Neural cell (in vitro differentiated cells): ENCODE measurements at regions not wholly inside any gene's neighbourhood (a gene's known extent, or its start where the extent isn't known, plus 50 kb on each side); places are given as distances from the start of the nearest gene placed in this dataset.

Experiments
- H2AFZ ChIP-seq: fragments of 200-600, 300-800 bp; sonication (generic), shearing (Covaris generic); 2 replicates; pipeline ENCODE4 v1.6.0; 2014; ENCODE audit warnings: low read depth, mild to moderate bottlenecking, antibody characterized with exemption, low read length, moderate library complexity
- H3F3A ChIP-seq: fragments of 200-600 bp; shearing (Covaris generic); 2 replicates; pipeline ENCODE4 v1.6.1; 2016; ENCODE audit warnings: mild to moderate bottlenecking, moderate library complexity, mixed read lengths, antibody characterized with exemption, low read length; ENCODE audit not compliant: insufficient read depth, poor library complexity, severe bottlenecking
- H3K27ac ChIP-seq: fragments of 200-600, 300-800 bp; sonication (generic), shearing (Covaris generic); 2 replicates; pipeline ENCODE4 v1.5.1; 2014; ENCODE audit warnings: mild to moderate bottlenecking, low read length, moderate library complexity
- H3K27me3 ChIP-seq: fragments of 300-800, 200-600 bp; sonication (generic), shearing (Covaris generic); 2 replicates; pipeline ENCODE4 v1.6.0; 2014; ENCODE audit warnings: mild to moderate bottlenecking, low read depth, low read length, moderate library complexity; ENCODE audit not compliant: insufficient read depth
- H3K36me3 ChIP-seq: fragments of 300-800, 200-600 bp; sonication (generic), shearing (Covaris generic); 2 replicates; pipeline ENCODE4 v1.5.1; 2014; ENCODE audit warnings: mild to moderate bottlenecking, antibody characterized with exemption, low read length, moderate library complexity; ENCODE audit not compliant: insufficient read depth
- H3K4me2 ChIP-seq: fragments of 300-800, 200-600 bp; sonication (generic), shearing (Covaris generic); 2 replicates; pipeline ENCODE4 v1.6.0; 2014; ENCODE audit warnings: mild to moderate bottlenecking, low read length
- H3K4me3 ChIP-seq: fragments of 300-800, 200-600 bp; sonication (generic), shearing (Covaris generic); 2 replicates; pipeline ENCODE4 v1.5.1; 2014; ENCODE audit warnings: mild to moderate bottlenecking, low read length, moderate library complexity
- H3K79me2 ChIP-seq: fragments of 200-600 bp; shearing (Covaris generic); replicated peaks from 2 replicates; pipeline ENCODE4 v1.6.0; 2014; ENCODE audit warnings: mild to moderate bottlenecking, low read length, moderate library complexity; ENCODE audit not compliant: insufficient read depth
- H3K9ac ChIP-seq: fragments of 300-800, 200-600 bp; sonication (generic), shearing (Covaris generic); 2 replicates; pipeline ENCODE4 v1.6.1; 2016; ENCODE audit warnings: mild to moderate bottlenecking, low read length, mixed read lengths
- H3K9me2 ChIP-seq: fragments of 200-600 bp; shearing (Covaris generic); 2 replicates; pipeline ENCODE4 v1.6.1; 2016; ENCODE audit warnings: mild to moderate bottlenecking, low read length, mixed read lengths; ENCODE audit not compliant: insufficient read depth
- H3K9me3 ChIP-seq: fragments of 200-600, 300-800 bp; sonication (generic), shearing (Covaris generic); 2 replicates; pipeline ENCODE4 v1.6.1; 2016; ENCODE audit warnings: mild to moderate bottlenecking, mixed run types, low read length, moderate library complexity, mixed read lengths
- H4K20me1 ChIP-seq: fragments of 200-600 bp; shearing (Covaris generic); 2 replicates; pipeline ENCODE4 v1.6.1; 2016; ENCODE audit warnings: mild to moderate bottlenecking, mixed run types; ENCODE audit not compliant: insufficient read depth
- EP300 ChIP-seq: fragments of 450-650 bp; conservative IDR thresholded peaks from 2 replicates; pipeline ENCODE4 v1.6.1; 2014; ENCODE audit warnings: antibody characterized with exemption, mild to moderate bottlenecking, moderate library complexity; ENCODE audit not compliant: poor library complexity, severe bottlenecking
- EZH2 ChIP-seq: fragments of 200-600, 300-800 bp; shearing (Covaris generic), sonication (generic); IDR thresholded peaks from 2 replicates; pipeline ENCODE4 v1.6.1; 2014; ENCODE audit warnings: antibody characterized with exemption, low read length, borderline replicate concordance, mild to moderate bottlenecking; ENCODE audit not compliant: insufficient read depth, poor library complexity, severe bottlenecking
- MXI1 ChIP-seq: fragments of 450-650 bp; conservative IDR thresholded peaks from 2 replicates; pipeline ENCODE4 v1.6.1; 2014; ENCODE audit warnings: antibody characterized with exemption, mild to moderate bottlenecking; ENCODE audit not compliant: poor library complexity, severe bottlenecking
- POLR2AphosphoS5 ChIP-seq: IDR thresholded peaks from 2 replicates; pipeline ENCODE4 v1.6.1; 2012
- RAD21 ChIP-seq: fragments of 450-650 bp; conservative IDR thresholded peaks from 2 replicates; pipeline ENCODE4 v1.6.1; 2014; ENCODE audit warnings: antibody characterized with exemption, mild to moderate bottlenecking, moderate library complexity
- SMC3 ChIP-seq: fragments of 450-650 bp; conservative IDR thresholded peaks from 2 replicates; pipeline ENCODE4 v1.6.1; 2014; ENCODE audit warnings: antibody characterized with exemption, mild to moderate bottlenecking, moderate library complexity; ENCODE audit not compliant: poor library complexity
- TAF1 ChIP-seq: IDR thresholded peaks from 2 replicates; pipeline ENCODE4 v1.6.1; 2012; ENCODE audit warnings: low read depth
- TF ChIP-seq, protein P1 (sequence below): fragments of 450-650 bp; IDR thresholded peaks from 2 replicates; pipeline ENCODE4 v1.5.1; 2014; ENCODE audit warnings: antibody characterized with exemption, mild to moderate bottlenecking, moderate library complexity; ENCODE audit not compliant: poor library complexity, severe bottlenecking
- TF ChIP-seq, protein P2 (sequence below): IDR thresholded peaks from 2 replicates; pipeline ENCODE4 v1.6.1; 2012; ENCODE audit warnings: borderline replicate concordance

DNA sequence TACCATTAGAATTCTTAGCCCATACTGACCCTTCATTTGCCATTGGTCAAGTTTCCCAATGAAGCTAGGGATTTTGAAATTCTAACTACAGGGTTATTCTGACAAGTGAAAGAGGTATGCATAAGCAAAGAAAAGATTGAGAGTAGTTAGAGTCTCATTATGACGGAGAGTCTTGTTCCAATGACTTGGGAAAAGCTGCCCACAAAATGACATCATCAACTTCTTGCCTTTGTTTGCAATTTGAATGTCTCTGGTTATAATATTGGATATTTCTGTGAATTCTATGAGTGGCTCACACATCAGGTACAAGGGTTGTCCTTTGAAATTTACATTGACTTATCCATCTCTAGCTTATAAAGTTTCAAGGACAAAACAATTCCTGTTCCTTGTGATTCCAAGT is 772.2 kb downstream of the TRIB2 start:
- Histone ChIP-seq H3K79me2 (no peaks in the 10 kb centered on the region), H3K4me3 (no peak overlapping the region), H4K20me1 (no peaks in the 10 kb centered on the region), H3K9ac (no peak overlapping the region), H3K4me2 (no peak overlapping the region), H3F3A (no peaks in the 10 kb centered on the region), H3K9me2 (no peaks in the 10 kb centered on the region), H3K9me3 (no peaks in the 10 kb centered on the region), H2AFZ (no peak overlapping the region), H3K27ac (no peak overlapping the region), H3K36me3 (no peaks in the 10 kb centered on the region), H3K27me3 (no peaks in the 10 kb centered on the region)
- TF ChIP-seq, protein P1, sequence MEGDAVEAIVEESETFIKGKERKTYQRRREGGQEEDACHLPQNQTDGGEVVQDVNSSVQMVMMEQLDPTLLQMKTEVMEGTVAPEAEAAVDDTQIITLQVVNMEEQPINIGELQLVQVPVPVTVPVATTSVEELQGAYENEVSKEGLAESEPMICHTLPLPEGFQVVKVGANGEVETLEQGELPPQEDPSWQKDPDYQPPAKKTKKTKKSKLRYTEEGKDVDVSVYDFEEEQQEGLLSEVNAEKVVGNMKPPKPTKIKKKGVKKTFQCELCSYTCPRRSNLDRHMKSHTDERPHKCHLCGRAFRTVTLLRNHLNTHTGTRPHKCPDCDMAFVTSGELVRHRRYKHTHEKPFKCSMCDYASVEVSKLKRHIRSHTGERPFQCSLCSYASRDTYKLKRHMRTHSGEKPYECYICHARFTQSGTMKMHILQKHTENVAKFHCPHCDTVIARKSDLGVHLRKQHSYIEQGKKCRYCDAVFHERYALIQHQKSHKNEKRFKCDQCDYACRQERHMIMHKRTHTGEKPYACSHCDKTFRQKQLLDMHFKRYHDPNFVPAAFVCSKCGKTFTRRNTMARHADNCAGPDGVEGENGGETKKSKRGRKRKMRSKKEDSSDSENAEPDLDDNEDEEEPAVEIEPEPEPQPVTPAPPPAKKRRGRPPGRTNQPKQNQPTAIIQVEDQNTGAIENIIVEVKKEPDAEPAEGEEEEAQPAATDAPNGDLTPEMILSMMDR, result no peak
- TF ChIP-seq EZH2 (no peak), MXI1 (no peak), TAF1 (no peak), SMC3 (no peak), RAD21 (no peak), EP300 (no peak), POLR2AphosphoS5 (no peak)
- TF ChIP-seq, protein P2, sequence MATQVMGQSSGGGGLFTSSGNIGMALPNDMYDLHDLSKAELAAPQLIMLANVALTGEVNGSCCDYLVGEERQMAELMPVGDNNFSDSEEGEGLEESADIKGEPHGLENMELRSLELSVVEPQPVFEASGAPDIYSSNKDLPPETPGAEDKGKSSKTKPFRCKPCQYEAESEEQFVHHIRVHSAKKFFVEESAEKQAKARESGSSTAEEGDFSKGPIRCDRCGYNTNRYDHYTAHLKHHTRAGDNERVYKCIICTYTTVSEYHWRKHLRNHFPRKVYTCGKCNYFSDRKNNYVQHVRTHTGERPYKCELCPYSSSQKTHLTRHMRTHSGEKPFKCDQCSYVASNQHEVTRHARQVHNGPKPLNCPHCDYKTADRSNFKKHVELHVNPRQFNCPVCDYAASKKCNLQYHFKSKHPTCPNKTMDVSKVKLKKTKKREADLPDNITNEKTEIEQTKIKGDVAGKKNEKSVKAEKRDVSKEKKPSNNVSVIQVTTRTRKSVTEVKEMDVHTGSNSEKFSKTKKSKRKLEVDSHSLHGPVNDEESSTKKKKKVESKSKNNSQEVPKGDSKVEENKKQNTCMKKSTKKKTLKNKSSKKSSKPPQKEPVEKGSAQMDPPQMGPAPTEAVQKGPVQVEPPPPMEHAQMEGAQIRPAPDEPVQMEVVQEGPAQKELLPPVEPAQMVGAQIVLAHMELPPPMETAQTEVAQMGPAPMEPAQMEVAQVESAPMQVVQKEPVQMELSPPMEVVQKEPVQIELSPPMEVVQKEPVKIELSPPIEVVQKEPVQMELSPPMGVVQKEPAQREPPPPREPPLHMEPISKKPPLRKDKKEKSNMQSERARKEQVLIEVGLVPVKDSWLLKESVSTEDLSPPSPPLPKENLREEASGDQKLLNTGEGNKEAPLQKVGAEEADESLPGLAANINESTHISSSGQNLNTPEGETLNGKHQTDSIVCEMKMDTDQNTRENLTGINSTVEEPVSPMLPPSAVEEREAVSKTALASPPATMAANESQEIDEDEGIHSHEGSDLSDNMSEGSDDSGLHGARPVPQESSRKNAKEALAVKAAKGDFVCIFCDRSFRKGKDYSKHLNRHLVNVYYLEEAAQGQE, result no peak

GRCh38 chr2:13492262-13492661 is 775.5 kb downstream of the TRIB2 start:
- no peak overlapping the region for H3K4me2 ChIP-seq
- no peak overlapping the region for H3K4me3 ChIP-seq
- H3K36me3 ChIP-seq, result no peaks in the 10 kb centered on the region
- no peaks in the 10 kb centered on the region for H3K79me2 ChIP-seq
- no peaks in the 10 kb centered on the region for H3K27me3 ChIP-seq
- no peaks in the 10 kb centered on the region for H3K9me2 ChIP-seq
- H3K9ac ChIP-seq, result no peak overlapping the region
- no peaks in the 10 kb centered on the region for H3K9me3 ChIP-seq
- TF ChIP-seq TAF1, result no peak
- no peak for TF ChIP-seq SMC3
- no peak for TF ChIP-seq RAD21
- TF ChIP-seq POLR2AphosphoS5, result no peak
- TF ChIP-seq, protein P2, result no peak
- TF ChIP-seq, protein P1, result no peak
- no peak for TF ChIP-seq EZH2
- TF ChIP-seq MXI1, result no peak
- no peak for TF ChIP-seq EP300
- H3F3A ChIP-seq, result no peaks in the 10 kb centered on the region
- no peak overlapping the region for H3K27ac ChIP-seq
- no peak overlapping the region for H2AFZ ChIP-seq
- H4K20me1 ChIP-seq, result no peaks in the 10 kb centered on the region
